HG03139 (cell line): ENCODE measurements at regions not wholly inside any gene's neighbourhood (a gene's known extent, or its start where the extent isn't known, plus 50 kb on each side); places are given as distances from the start of the nearest gene placed in this dataset.
"Not testable (repeated sequence)": the region's sequence is repeated elsewhere in the genome, so short reads cannot be mapped to it uniquely, and the experiment has no call there.

Experiments used
- ATAC-seq: cut with Tn5 transposase; IDR thresholded peaks from one replicate; pipeline ENCODE4 v1.9.1; 2021; ENCODE audit not compliant: unreplicated experiment

- ATAC-seq, result no peak
Observed at GRCh38 chr4:34271479-34272355, 1972.6 kb downstream of the ARAP2 start.

DNA sequence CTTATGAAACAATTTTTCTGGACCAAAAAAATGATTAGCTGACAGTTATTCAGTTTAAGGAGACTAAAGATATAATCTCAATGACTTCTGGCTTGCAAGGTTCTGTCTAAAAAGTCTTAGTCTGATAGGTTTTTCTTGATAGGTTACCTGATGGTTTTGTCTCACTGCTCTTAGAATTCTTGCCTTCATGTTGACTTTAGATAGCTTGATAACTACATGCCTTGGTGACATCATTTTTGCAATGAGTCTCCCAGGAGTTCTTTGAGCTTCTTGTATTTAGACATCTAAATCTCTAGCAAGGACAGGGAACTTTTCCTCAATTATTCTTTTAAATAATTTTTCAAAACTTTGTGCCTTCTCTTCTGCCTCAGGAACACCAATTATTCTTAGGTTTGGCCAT lies 1965.3 kb downstream of the ARAP2 start:
- ATAC-seq, result no peak

DNA sequence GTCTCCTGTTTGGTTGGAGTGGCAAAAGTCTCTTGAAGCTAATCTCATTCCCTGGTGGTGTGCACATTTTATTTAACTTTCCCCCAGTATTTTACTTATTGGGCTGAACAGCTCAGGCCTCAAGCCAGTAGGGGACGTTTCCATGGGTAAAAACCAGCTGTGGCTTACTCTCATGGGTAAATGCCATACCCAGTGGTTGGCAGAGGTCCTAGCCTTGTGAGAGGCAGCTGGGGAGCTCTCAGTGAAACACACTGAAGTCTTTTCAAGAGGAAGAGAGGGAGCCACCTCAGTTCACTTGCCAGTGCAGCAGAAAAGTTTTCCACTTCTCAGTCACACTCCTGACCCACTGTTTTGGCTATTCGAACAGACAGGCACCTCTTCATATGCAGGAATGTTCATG lies 1964.2 kb downstream of the ARAP2 start:
- no peak for ATAC-seq

- no peak for ATAC-seq
Observed at GRCh38 chr4:34281826-34282225, 1962.5 kb downstream of the ARAP2 start.

- ATAC-seq, result no peak
Observed at GRCh38 chr4:34289489-34289888, 1954.8 kb downstream of the ARAP2 start.

GRCh38 chr4:34289962-34290361 lies 1954.4 kb downstream of the ARAP2 start:
- no peak for ATAC-seq

DNA sequence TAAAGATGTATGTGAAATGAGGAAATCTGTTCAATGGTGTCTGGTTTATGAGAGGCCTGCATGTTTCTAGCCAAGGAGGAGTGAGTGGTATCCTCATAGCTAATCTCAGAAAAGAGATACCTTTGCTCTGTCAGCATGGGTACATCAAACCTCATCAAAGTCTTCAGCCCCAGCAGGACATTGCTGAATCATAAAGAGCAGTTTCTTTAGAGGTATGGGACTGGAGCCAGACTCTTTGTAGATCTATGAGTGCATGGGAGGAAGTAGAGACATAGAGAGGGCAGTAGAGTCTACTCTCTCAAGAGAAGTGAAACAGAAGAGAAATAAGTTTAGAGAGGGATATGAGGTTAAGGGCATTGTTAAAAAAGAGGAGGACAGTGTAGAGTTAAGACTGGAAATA lies 1950.9 kb downstream of the ARAP2 start:
- ATAC-seq, result no peak

- no peak for ATAC-seq
Observed at GRCh38 chr4:34309383-34309906, 1934.9 kb downstream of the ARAP2 start.

DNA sequence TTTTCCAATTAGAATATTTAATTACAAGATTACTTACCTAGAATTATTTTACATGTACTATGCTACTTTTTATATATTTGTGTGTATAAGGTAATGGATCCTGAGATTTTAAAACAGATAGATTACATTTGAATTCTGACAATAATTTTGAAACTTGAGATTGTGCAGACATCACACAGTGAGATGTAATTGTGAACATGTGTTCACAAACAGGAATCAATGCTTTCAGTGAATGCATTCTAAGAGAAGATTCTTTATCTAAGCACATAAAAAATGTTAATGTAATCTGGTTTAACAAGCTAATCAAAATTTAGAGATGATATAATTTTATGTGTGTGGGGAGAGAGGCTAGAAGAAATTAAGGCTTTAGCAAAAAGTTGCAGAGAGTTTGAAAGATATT lies 1925.5 kb downstream of the ARAP2 start:
- no peak for ATAC-seq

GRCh38 chr4:34323549-34324320 lies 1920.6 kb downstream of the ARAP2 start:
- no peak for ATAC-seq

GRCh38 chr4:34328939-34329338 lies 1915.4 kb downstream of the ARAP2 start:
- no peak for ATAC-seq

GRCh38 chr4:34335156-34335555 lies 1909.2 kb downstream of the ARAP2 start:
- not testable (repeated sequence) for ATAC-seq

DNA sequence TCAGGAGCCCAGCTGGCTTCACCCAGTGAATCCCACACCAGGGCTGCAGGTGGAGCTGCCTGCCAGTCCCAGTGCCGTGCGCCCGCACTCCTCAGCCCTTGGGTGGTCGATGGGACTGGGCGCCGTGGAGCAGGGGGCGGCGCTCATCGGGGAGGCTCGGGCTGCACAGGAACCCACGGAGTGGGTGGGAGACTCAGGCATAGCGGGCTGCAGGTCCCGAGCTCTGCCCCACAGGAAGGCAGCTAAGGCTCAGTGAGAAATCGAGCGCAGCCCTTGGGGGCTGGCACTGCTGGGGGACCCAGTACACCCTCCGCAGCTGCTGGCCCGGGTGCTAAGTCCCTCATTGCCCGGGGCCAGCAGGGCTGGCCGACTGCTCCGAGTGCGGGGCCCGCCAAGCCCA lies 1908.8 kb downstream of the ARAP2 start:
- ATAC-seq, result not testable (repeated sequence)

DNA sequence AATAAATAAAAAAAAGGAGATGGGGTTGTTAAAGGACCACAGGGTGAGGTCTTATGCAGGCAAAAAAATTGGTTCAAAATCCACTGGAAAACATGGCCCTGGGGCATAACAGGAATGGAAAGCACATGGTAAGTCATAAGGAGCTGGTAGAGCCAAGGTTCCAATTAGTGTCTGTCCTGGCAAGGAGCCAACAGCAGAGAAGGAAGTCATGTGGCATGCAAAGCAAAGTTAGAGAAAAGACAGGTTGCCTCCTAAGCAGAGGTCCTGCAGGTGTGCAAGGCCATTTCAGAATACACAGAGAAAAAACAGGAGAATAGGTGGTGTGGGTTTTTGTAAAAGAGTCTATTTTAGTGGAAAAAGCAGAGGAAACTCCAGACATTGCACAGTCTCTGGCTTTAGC lies 1881.7 kb downstream of the ARAP2 start:
- ATAC-seq, result no peak

DNA sequence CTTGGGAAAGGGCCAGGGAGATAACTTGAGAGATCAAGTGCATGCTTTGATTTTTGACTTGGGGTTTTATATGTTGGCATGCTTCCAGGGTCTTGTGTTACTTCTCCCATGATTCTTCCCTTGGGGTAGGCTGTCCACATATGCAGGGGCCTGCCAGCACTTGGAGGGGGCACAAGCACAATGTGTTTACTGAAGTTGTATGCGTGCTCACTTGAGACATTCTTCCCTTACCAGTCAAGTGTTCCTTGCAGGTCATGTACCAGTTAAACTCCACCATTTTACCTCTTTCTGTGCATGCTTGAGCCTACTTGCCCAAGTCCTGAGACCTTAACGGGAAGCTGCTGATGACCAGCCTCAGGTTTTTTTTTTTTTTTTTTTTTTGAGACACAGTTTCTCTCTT lies 1880.5 kb downstream of the ARAP2 start:
- ATAC-seq, result no peak

- ATAC-seq, result no peak
Observed at GRCh38 chr4:34365946-34366345, 1878.4 kb downstream of the ARAP2 start.

- ATAC-seq, result no peak
Observed at GRCh38 chr4:34371676-34372075, 1872.6 kb downstream of the ARAP2 start.

GRCh38 chr4:34372815-34373214 lies 1871.5 kb downstream of the ARAP2 start:
- no peak for ATAC-seq

DNA sequence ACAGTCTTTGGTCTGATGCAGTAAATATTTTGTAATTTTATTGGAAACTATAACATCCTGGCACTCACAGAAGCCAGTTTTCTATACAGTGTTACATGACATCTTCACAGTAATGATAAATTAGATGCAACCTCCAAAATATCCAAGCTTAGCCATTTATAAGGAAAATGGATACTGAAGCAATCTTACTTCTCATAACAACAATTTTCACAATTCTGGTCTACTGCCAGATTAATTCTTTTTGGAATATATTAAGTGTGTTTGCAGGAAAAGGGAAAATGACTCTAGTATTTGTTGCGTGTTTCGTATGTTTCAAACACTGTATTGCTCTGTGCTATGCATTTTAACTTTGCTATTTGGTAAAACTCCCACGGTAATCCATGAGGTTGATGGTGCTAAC lies 1870.9 kb downstream of the ARAP2 start:
- ATAC-seq, result no peak

DNA sequence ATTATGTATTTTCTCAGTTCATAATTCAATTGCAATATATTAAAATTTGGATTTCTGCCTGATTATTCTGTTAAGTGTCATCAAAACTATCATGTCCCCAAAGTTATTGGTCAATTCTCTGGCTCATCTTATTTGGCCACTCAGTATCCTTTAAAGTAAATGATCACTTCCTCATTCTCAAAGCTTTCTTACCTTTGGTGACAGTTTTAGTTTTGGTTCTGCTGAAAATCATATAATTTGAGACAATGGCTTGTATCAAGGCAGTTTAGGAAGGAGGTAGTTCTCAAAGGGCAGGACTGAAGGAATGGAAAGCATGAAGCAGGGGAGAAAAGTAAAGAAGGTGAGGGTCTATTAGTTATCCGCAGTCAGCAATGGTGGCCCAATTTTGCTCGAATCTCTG lies 1832.1 kb downstream of the ARAP2 start:
- no peak for ATAC-seq

DNA sequence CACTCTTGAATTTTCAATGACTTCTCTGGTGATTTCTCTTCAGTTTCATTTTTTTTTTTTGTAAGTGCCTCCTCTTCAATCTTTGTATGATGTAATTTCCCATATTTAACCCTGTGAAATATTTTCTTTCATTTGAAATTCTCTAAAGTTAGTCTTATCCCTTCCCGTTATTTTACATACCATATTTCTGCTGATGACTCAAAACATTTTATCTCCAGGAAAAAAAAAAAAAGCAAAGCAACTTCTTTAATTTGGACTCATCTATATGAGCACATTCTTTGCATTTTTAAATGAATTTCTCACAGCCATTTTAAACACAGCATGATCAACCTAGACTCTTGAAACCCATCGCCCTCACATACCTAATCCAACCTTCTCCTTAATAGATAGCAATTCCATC lies 1831.4 kb downstream of the ARAP2 start:
- ATAC-seq, result no peak

DNA sequence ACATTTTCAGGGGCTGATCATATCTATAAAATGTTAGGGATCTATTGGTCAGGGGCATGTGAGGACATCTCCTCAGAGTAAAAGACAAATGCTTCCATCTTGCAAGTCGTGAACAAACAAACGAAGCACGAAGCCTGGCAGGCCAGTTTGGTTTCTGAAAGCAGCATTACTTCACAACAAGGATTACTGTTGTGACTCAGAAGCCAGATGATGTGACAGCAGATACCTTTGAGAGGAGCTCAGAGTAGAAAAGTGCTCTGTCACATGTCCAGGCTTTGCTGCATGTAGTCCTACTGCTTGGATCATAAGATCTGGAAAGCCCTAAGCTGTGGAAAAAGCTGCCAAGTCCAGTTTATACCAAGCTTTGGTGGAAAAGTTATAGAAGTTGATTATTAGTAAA lies 1827.2 kb downstream of the ARAP2 start:
- ATAC-seq, result no peak
